ENCODE measurements at regions not wholly inside any gene's neighbourhood (a gene's known extent, or its start where the extent isn't known, plus 50 kb on each side); places are given as distances from the start of the nearest gene placed in this dataset.

DNA sequence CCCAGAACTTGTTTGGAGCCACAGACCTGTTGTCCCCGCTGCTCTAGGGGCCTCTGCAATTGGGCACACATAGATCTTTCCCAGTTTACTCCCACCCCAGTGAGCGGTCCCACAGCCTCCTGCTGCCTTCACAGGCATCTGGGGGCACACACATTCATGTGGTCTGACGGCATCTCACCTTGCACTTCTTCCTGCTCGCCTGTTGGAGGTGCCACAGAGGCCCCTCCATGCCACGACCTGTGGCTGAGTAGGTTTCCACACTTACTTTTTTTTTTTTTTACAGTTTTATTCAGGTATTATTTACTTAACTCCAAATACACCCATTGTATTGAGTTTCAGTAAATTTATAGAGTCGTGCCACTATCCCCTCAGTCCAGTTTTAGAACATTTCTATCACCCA, 68.9 kb upstream of the SEPTIN5 start:
- Histone ChIP-seq H3K36me3 (ENCODE audit: control insufficient read depth in 1 of 2, insufficient read depth in 2 of 2, low read length in 2 of 2) (no peaks in the 10 kb centered on the region), H3K27ac (ENCODE audit: low read depth, low read length) (no peak overlapping the region), H3K4me1 (ENCODE audit: control insufficient read depth in 1 of 2, insufficient read depth in 2 of 2, low read length in 2 of 2) (peaks cover 0 to 10% of the 10 kb centered on the region in 2 experiments; a peak in 2 of 4 replicates), H3K27me3 (ENCODE audit: insufficient read depth, low read length) (no peaks in the 10 kb centered on the region), H4K20me1 (ENCODE audit: insufficient read depth) (no peaks in the 10 kb centered on the region), H3K4me3 (replicated peaks in 1 of 2; ENCODE audit: low read depth in 1 of 2, low read length in 2 of 2) (no peak overlapping the region), H3K4me2 (ENCODE audit: low read length) (no peak overlapping the region), H2AFZ (ENCODE audit: low read depth, low read length, poor library complexity, severe bottlenecking) (no peak overlapping the region), H3K79me2 (ENCODE audit: insufficient read depth, low read length) (no peaks in the 10 kb centered on the region), H3K9me2 (ENCODE audit: insufficient read depth) (no peaks in the 10 kb centered on the region), H3K9me3 (ENCODE audit: control insufficient read depth in 1 of 2, insufficient read depth in 1 of 2, low read depth in 1 of 2, low read length in 2 of 2) (peaks cover 8 to 10% of the 10 kb centered on the region in 2 experiments; a peak in 3 of 4 replicates), H3K9ac (ENCODE audit: low read length) (no peak overlapping the region)
- ATAC-seq: no peak
- ChIA-PET RAD21 (ENCODE audit: low non-redundant PET in 1 of 2, low total read pairs in 2 of 2, uncharacterized antibody in 2 of 2, unreplicated experiment in 2 of 2) (no interaction called here), POLR2A (no interaction called here), CTCF (no interaction called here)
- intact Hi-C loops (cut with micrococcal nuclease): no loop called here
- no TSS peak for BruUV-seq (replicated peaks)
- TF ChIP-seq, protein P1, sequence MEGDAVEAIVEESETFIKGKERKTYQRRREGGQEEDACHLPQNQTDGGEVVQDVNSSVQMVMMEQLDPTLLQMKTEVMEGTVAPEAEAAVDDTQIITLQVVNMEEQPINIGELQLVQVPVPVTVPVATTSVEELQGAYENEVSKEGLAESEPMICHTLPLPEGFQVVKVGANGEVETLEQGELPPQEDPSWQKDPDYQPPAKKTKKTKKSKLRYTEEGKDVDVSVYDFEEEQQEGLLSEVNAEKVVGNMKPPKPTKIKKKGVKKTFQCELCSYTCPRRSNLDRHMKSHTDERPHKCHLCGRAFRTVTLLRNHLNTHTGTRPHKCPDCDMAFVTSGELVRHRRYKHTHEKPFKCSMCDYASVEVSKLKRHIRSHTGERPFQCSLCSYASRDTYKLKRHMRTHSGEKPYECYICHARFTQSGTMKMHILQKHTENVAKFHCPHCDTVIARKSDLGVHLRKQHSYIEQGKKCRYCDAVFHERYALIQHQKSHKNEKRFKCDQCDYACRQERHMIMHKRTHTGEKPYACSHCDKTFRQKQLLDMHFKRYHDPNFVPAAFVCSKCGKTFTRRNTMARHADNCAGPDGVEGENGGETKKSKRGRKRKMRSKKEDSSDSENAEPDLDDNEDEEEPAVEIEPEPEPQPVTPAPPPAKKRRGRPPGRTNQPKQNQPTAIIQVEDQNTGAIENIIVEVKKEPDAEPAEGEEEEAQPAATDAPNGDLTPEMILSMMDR (IDR thresholded peaks at IDR 0.05 in 2 of 3, conservative IDR thresholded peaks at IDR 0.05 in 1 of 3; ENCODE audit: borderline replicate concordance in 1 of 3, insufficient read depth in 1 of 3, low read depth in 2 of 3, low read length in 2 of 3): peak in 1 of 3 experiments; percentile 12; a peak in 1 of 6 replicates
- no peak for TF ChIP-seq SRF (IDR thresholded peaks at IDR 0.05; ENCODE audit: low read depth)
- DNase-seq (ENCODE audit: low read depth, low spot score): no peak

DNA sequence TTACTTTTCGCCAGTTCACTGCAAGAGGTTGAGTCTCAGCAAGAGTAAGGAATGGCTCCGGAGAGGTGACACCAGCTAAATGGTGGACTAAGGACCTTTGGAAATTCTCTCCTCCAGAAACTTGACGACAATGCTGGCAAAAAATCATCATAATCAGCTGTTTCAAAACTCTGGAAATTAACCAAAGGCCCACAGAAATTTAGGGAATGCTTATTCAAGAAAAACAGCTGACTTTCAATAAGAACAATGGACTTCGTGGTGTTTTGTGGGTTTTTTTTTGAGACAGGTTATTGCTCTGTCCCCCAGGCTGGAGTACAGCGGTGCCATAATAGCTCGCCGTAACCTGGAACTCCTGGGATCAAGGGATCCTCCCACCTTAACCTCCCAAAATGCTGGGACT, 68.4 kb upstream of the SEPTIN5 start:
- ATAC-seq (no peak), DNase-seq (ENCODE audit: low read depth, low spot score) (no peak)
- CTCF ChIA-PET: no interaction called here
- no peaks in the 10 kb centered on the region for H4K20me1 ChIP-seq (ENCODE audit: insufficient read depth)
- peaks cover 0 to 10% of the 10 kb centered on the region in 2 experiments; a peak in 2 of 4 replicates for H3K4me1 ChIP-seq (ENCODE audit: control insufficient read depth in 1 of 2, insufficient read depth in 2 of 2, low read length in 2 of 2)
- no peak overlapping the region for H3K4me2 ChIP-seq (ENCODE audit: low read length)
- H3K27ac ChIP-seq (ENCODE audit: low read depth, low read length): no peak overlapping the region
- H3K9me3 ChIP-seq (ENCODE audit: control insufficient read depth in 1 of 2, insufficient read depth in 1 of 2, low read depth in 1 of 2, low read length in 2 of 2): peaks cover 8 to 10% of the 10 kb centered on the region in 2 experiments; a peak in 3 of 4 replicates
- H3K9me2 ChIP-seq (ENCODE audit: insufficient read depth): no peaks in the 10 kb centered on the region
- no peak overlapping the region for H3K4me3 ChIP-seq (replicated peaks in 1 of 2; ENCODE audit: low read depth in 1 of 2, low read length in 2 of 2)
- H2AFZ ChIP-seq (ENCODE audit: low read depth, low read length, poor library complexity, severe bottlenecking): no peak overlapping the region
- intact Hi-C loops (cut with micrococcal nuclease): no loop called here
- POLR2A ChIA-PET: no interaction called here
- TF ChIP-seq ZNF274 (IDR thresholded peaks at IDR 0.05; ENCODE audit: low read depth, low read length) (no peak), TCF7L2 (IDR thresholded peaks at IDR 0.05; ENCODE audit: borderline replicate concordance, extremely low read depth, insufficient read depth, insufficient read length) (no peak)
- no peaks in the 10 kb centered on the region for H3K27me3 ChIP-seq (ENCODE audit: insufficient read depth, low read length)
- H3K79me2 ChIP-seq (ENCODE audit: insufficient read depth, low read length): no peaks in the 10 kb centered on the region
- RAD21 ChIA-PET (ENCODE audit: low non-redundant PET in 1 of 2, low total read pairs in 2 of 2, uncharacterized antibody in 2 of 2, unreplicated experiment in 2 of 2): no interaction called here
- no peaks in the 10 kb centered on the region for H3K36me3 ChIP-seq (ENCODE audit: control insufficient read depth in 1 of 2, insufficient read depth in 2 of 2, low read length in 2 of 2)
- BruUV-seq (replicated peaks): no TSS peak
- no peak overlapping the region for H3K9ac ChIP-seq (ENCODE audit: low read length)
